ENCODE measurements at regions not wholly inside any gene's neighbourhood (a gene's known extent, or its start where the extent isn't known, plus 50 kb on each side); places are given as distances from the start of the nearest gene placed in this dataset.

DNA sequence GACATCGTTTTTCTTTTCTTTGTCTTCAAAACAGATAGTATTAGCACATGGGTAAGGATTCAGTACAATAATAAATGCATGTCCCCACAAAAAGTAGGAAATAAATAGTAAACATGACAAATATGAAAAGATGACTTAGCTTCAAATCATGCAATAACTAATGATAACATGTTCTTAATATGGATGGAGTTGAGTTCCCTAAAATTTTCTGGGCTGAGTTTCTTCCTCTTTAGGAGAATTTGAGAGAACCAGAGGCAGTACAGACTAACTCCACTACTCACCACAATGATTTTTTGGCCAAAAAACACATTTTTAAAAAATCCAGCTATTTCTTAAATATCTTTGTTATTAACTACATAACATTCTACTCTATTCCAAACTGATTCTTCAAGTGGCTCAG lies 432.3 kb upstream of the HS3ST1 start:
- ATAC-seq (no peak), DNase-seq (no peak)
- no peaks in the 10 kb centered on the region for H3K9me3 ChIP-seq
- H3K27me3 ChIP-seq (ENCODE audit: low read depth) = no peaks in the 10 kb centered on the region
- no peak overlapping the region for H3K4me3 ChIP-seq
- intact Hi-C loops (cut with DNase I) = no loop called here
- H3K4me1 ChIP-seq = no peaks in the 10 kb centered on the region
- H3K27ac ChIP-seq = no peak overlapping the region
- TF ChIP-seq, protein P1, sequence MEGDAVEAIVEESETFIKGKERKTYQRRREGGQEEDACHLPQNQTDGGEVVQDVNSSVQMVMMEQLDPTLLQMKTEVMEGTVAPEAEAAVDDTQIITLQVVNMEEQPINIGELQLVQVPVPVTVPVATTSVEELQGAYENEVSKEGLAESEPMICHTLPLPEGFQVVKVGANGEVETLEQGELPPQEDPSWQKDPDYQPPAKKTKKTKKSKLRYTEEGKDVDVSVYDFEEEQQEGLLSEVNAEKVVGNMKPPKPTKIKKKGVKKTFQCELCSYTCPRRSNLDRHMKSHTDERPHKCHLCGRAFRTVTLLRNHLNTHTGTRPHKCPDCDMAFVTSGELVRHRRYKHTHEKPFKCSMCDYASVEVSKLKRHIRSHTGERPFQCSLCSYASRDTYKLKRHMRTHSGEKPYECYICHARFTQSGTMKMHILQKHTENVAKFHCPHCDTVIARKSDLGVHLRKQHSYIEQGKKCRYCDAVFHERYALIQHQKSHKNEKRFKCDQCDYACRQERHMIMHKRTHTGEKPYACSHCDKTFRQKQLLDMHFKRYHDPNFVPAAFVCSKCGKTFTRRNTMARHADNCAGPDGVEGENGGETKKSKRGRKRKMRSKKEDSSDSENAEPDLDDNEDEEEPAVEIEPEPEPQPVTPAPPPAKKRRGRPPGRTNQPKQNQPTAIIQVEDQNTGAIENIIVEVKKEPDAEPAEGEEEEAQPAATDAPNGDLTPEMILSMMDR (IDR thresholded peaks at IDR 0.05) = no peak
- H3K36me3 ChIP-seq = no peaks in the 10 kb centered on the region

DNA sequence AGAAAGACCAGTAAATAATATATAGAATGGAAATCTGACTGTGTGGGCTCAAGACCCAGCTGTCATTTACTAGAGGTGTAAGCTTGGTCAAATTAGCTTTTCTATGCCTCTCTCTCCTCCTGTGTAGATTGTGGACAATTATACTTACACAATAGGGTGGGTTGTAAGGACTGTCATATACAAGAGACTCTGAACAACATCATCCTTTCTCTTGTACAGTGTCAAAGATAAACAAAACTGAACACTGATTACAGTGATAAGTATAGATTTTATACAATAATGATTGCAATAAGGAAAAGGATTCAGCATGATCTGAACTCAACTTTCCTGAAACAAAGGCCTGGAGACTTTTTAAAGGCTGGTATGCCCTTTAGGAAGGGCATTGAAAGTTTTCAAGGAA lies 429.2 kb upstream of the HS3ST1 start:
- H3K36me3 ChIP-seq = no peaks in the 10 kb centered on the region
- H3K9me3 ChIP-seq = no peaks in the 10 kb centered on the region
- TF ChIP-seq, protein P1 (IDR thresholded peaks at IDR 0.05) = no peak
- intact Hi-C loops (cut with DNase I) = no loop called here
- H3K4me1 ChIP-seq = no peaks in the 10 kb centered on the region
- H3K27me3 ChIP-seq (ENCODE audit: low read depth) = no peaks in the 10 kb centered on the region
- no peak overlapping the region for H3K27ac ChIP-seq
- H3K4me3 ChIP-seq = no peak overlapping the region
- ATAC-seq (no peak), DNase-seq (no peak)

DNA sequence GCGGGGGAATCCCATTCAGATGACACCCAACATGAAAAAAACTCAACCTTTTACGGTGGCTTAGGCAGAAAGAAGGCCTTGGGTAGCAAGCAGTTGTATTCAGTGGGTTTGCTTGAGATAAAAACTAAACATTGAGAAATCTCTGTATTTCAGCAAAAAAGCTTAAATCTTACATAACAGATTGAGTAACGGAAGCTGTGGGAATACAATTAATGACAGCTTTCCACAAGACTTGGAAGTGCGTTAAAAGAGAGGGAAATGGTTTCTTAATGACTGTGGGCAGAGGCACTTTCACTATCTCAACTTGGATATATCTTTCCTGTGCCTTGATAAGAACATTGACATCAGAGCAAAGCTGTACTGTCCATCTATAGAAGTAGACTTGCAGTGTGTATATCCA lies 418.5 kb upstream of the HS3ST1 start:
- ATAC-seq (peak in 1 of 2 donors; percentile 52), DNase-seq (no peak)
- TF ChIP-seq, protein P1 (IDR thresholded peaks at IDR 0.05) = no peak
- Histone ChIP-seq H3K36me3 (no peaks in the 10 kb centered on the region), H3K4me3 (no peak overlapping the region), H3K27me3 (ENCODE audit: low read depth) (no peaks in the 10 kb centered on the region), H3K27ac (no peak overlapping the region), H3K4me1 (peaks cover 6% of the 10 kb centered on the region), H3K9me3 (no peaks in the 10 kb centered on the region)
- intact Hi-C loops (cut with DNase I) = no loop called here

DNA sequence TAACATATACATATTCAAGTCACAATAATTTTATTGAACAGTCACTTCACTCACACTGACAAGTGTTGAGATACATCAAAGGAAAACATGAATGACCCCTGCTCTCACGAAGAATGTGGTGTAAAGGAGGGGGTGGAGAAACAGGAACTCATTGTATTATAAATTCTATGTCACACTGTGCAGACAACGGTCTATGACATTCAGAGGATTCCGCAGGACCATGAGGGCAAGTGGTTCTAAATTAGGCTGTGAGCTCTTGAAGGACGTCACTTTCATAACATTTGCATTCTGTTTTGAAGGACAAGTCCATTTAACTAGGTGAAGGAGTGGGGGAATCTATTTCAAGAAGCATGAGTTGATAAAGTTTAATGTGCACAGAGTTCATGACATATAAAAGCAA lies 415.2 kb upstream of the HS3ST1 start:
- ATAC-seq = peak; percentile 48 to 56
- TF ChIP-seq, protein P1 (IDR thresholded peaks at IDR 0.05) = no peak
- intact Hi-C loops (cut with DNase I) = no loop called here

DNA sequence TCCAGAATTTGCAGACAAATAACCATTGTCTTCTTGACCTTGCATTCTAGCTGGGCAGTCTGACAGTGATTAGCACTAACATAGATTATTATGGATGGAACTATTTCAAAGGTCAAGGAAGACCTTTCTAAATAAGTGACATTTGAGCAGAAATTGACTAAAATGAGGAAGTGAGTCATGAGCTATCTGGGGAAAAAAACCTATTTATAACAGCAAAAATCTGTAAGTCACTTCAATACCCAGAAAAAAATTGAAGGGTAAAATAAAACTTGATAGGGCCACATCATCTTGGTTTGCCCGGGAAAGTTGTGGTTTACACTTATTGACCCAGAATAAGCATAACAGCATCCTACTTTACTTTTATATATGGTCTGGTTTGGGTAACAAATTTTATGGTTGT lies 414.6 kb upstream of the HS3ST1 start:
- Histone ChIP-seq H3K27me3 (ENCODE audit: low read depth) (no peaks in the 10 kb centered on the region), H3K27ac (no peak overlapping the region), H3K9me3 (no peaks in the 10 kb centered on the region), H3K36me3 (no peaks in the 10 kb centered on the region), H3K4me1 (peaks cover 6% of the 10 kb centered on the region), H3K4me3 (no peak overlapping the region)
- ATAC-seq (no peak), DNase-seq (no peak)
- TF ChIP-seq, protein P1 (IDR thresholded peaks at IDR 0.05) = no peak
- intact Hi-C loops (cut with DNase I) = no loop called here

More for the DNA sequence above, 415.2 kb upstream of the HS3ST1 start:
- H3K36me3 ChIP-seq = no peaks in the 10 kb centered on the region
- no peaks in the 10 kb centered on the region for H3K27me3 ChIP-seq (ENCODE audit: low read depth)
- DNase-seq = no peak
- H3K27ac ChIP-seq = no peak overlapping the region
- no peaks in the 10 kb centered on the region for H3K9me3 ChIP-seq
- no peak overlapping the region for H3K4me3 ChIP-seq
- peaks cover 6% of the 10 kb centered on the region for H3K4me1 ChIP-seq

Measured in lower lobe of right lung (tissue), 2 donors.